Natural killer cell (primary cell): ENCODE measurements at regions not wholly inside any gene's neighbourhood (a gene's known extent, or its start where the extent isn't known, plus 50 kb on each side); places are given as distances from the start of the nearest gene placed in this dataset.

Experiments used
- ATAC-seq, 3 donors: fragments of 150-1000 bp in 2 of 3; fragments of 200-7000 bp in 1 of 3; cut with Tn5 transposase; 1 replicate in 1 of 3; 2 replicates in 2 of 3; pipeline ENCODE4 v1.10.0; 2021; ENCODE audit warnings: mild to moderate bottlenecking in 2 of 3, moderate library complexity in 2 of 3
- DNase-seq, 2 donors: peaks; one replicate each; pipeline versions ENCODE4 v3.0.0 to v3.0.0-alpha.2; 2013 to 2021; ENCODE audit warnings: mixed read lengths in 1 of 2
- H3K27ac ChIP-seq: one replicate; pipeline ENCODE4 v1.5.1; 2013; ENCODE audit warnings: mild to moderate bottlenecking, low read length
- H3K27me3 ChIP-seq: one replicate; pipeline ENCODE4 v1.6.1; 2013; ENCODE audit warnings: low read length; ENCODE audit not compliant: control insufficient read depth, insufficient read depth
- H3K36me3 ChIP-seq: one replicate; pipeline ENCODE4 v1.6.1; 2013; ENCODE audit warnings: low read length; ENCODE audit not compliant: control insufficient read depth, insufficient read depth
- H3K4me1 ChIP-seq: one replicate; pipeline ENCODE4 v1.6.1; 2013; ENCODE audit warnings: low read length; ENCODE audit not compliant: control insufficient read depth, insufficient read depth
- H3K4me3 ChIP-seq: one replicate; pipeline ENCODE4 v1.5.1; 2013; ENCODE audit warnings: low read length
- H3K9me3 ChIP-seq: one replicate; pipeline ENCODE4 v1.6.1; 2013; ENCODE audit warnings: low read length; ENCODE audit not compliant: control insufficient read depth, insufficient read depth
- H3K27ac Mint-ChIP-seq, 2 donors: one replicate each; pipeline ENCODE4 v1.8.0; 2022; ENCODE audit warnings: mild to moderate bottlenecking in 2 of 2, mixed read lengths in 2 of 2, moderate library complexity in 1 of 2
- H3K27me3 Mint-ChIP-seq, 2 donors: one replicate each; pipeline ENCODE4 v1.8.0; 2022; ENCODE audit warnings: low read depth in 2 of 2, mixed read lengths in 2 of 2
- H3K36me3 Mint-ChIP-seq: one replicate; pipeline ENCODE4 v1.8.0; 2022; ENCODE audit warnings: mixed read lengths
- H3K4me1 Mint-ChIP-seq, 2 donors: one replicate each; pipeline ENCODE4 v1.8.0; 2022; ENCODE audit warnings: mixed read lengths in 2 of 2
- H3K4me3 Mint-ChIP-seq: one replicate; pipeline ENCODE4 v1.8.0; 2022; ENCODE audit warnings: mild to moderate bottlenecking, moderate library complexity, mixed read lengths
- H3K9me3 Mint-ChIP-seq, 2 donors: one replicate each; pipeline ENCODE4 v1.8.0; 2022; ENCODE audit warnings: mixed read lengths in 2 of 2
- WGBS: methylation state at CpG from one replicate; pipeline ENCODE4 v1.1.7; 2013; ENCODE audit warnings: missing lambda C conversion rate; ENCODE audit not compliant: insufficient coverage; 5-methylcytosine and 5-hydroxymethylcytosine counted together
- intact Hi-C: fragments of 100-400 bp; cut with micrococcal nuclease; formaldehyde crosslinking; loops from one replicate; pipeline ENCODE4 v1.14.2; 2022
- TF ChIP-seq, protein P1 (sequence below): fragments of 200-600 bp; IDR thresholded peaks from one replicate; pipeline ENCODE4 v1.8.0; 2022; ENCODE audit warnings: antibody characterized with exemption

DNA sequence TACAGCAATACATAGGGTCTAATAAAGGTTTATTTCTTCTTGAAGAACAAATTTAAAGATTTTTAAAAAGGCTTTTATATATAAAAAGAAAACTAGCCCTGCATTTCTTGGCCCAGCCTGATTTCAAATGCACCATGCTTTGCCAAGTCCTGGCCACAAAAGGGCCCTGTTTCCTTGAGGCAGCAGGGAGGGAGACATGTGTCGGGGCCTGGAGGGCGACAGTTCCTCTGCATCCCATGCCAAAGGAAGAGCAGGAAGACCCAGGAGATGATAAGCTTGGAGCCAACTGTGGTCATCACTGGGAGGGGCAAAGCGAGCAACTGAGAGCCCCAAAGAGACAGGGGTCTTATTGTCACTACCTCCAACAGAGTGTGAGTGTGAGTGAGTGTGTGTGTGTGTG, 571.5 kb upstream of the PSMD7 start:
- Histone ChIP-seq H3K27me3 (no peaks in the 10 kb centered on the region), H3K27ac (no peak overlapping the region), H3K4me3 (no peak overlapping the region), H3K36me3 (no peaks in the 10 kb centered on the region), H3K9me3 (no peaks in the 10 kb centered on the region), H3K4me1 (no peaks in the 10 kb centered on the region)
- no peaks in the 10 kb centered on the region for H3K4me1 Mint-ChIP-seq
- TF ChIP-seq, protein P1, sequence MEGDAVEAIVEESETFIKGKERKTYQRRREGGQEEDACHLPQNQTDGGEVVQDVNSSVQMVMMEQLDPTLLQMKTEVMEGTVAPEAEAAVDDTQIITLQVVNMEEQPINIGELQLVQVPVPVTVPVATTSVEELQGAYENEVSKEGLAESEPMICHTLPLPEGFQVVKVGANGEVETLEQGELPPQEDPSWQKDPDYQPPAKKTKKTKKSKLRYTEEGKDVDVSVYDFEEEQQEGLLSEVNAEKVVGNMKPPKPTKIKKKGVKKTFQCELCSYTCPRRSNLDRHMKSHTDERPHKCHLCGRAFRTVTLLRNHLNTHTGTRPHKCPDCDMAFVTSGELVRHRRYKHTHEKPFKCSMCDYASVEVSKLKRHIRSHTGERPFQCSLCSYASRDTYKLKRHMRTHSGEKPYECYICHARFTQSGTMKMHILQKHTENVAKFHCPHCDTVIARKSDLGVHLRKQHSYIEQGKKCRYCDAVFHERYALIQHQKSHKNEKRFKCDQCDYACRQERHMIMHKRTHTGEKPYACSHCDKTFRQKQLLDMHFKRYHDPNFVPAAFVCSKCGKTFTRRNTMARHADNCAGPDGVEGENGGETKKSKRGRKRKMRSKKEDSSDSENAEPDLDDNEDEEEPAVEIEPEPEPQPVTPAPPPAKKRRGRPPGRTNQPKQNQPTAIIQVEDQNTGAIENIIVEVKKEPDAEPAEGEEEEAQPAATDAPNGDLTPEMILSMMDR = no peak
- 72% methylated on average over 3 of the region's 3 CpGs for WGBS
- H3K4me3 Mint-ChIP-seq = no peak overlapping the region
- DNase-seq (no peak), ATAC-seq (no peak)
- no peak overlapping the region for H3K27ac Mint-ChIP-seq
- no peaks in the 10 kb centered on the region for H3K36me3 Mint-ChIP-seq
- no peaks in the 10 kb centered on the region for H3K9me3 Mint-ChIP-seq
- intact Hi-C loops = no loop called here
- no peaks in the 10 kb centered on the region for H3K27me3 Mint-ChIP-seq

DNA sequence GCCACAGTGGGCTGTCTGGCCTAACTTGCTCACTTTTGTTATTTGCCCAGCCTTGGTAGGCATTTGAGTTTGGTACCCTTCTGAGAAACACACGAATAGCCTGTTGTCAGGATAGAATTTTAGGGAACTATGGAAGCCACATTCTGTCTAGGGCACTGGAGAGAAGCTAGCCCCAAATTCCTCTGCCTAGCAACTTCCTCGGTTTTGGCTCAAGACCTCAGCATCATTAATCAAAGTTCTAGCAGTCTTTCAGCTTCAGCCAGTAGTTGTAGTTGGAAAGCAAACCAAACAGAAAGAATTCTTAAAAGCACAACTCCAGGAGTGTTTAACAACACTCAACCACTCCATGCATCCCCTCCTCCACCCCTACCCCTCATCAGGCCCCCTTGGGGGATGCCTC, 572.1 kb upstream of the PSMD7 start:
- no peaks in the 10 kb centered on the region for H3K27me3 ChIP-seq
- no peak overlapping the region for H3K27ac Mint-ChIP-seq
- H3K4me3 ChIP-seq = no peak overlapping the region
- intact Hi-C loops = no loop called here
- H3K36me3 ChIP-seq = no peaks in the 10 kb centered on the region
- no peaks in the 10 kb centered on the region for H3K9me3 ChIP-seq
- H3K4me1 ChIP-seq = no peaks in the 10 kb centered on the region
- no peak overlapping the region for H3K27ac ChIP-seq
- no peak overlapping the region for H3K4me3 Mint-ChIP-seq
- DNase-seq (no peak), ATAC-seq (no peak)
- H3K9me3 Mint-ChIP-seq = no peaks in the 10 kb centered on the region
- 54% methylated on average over 2 of the region's 2 CpGs for WGBS
- no peaks in the 10 kb centered on the region for H3K27me3 Mint-ChIP-seq
- no peaks in the 10 kb centered on the region for H3K36me3 Mint-ChIP-seq
- TF ChIP-seq, protein P1 = no peak
- H3K4me1 Mint-ChIP-seq = no peaks in the 10 kb centered on the region

DNA sequence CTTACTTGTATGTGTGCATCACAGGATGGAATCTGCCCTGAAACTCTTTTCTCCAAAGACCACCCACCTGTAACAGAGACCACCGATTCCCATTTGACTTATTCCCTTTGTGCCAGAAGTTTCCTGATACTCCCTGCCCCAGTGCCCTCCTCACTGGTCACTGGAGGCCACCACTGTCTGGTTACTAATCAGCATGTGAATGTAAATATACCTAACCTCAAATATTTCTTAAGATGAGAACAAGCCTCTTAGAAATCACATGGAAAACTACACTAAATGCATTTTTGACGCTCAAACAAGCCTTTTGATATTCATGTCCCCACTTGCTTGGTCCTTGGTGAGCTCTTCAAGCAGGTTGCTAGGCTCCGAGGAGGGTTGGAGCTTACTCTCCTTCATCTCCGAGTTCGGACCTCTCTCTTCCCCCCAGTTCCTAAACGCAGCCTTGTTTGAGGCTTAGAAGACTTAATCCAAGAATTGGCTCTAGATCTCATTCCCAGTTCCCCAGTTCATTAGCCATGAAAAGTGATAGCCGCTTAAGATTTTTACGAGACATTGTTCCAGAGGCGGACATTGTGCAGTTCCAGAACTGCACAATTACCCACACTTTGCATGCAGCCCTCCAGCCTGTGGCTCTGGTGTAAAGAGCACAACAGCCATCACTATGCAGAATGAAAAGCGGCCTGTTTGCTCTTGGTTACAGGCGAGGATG, 579.2 kb upstream of the PSMD7 start:
- no peaks in the 10 kb centered on the region for H3K9me3 Mint-ChIP-seq
- intact Hi-C loops = no loop called here
- no peak overlapping the region for H3K4me3 Mint-ChIP-seq
- TF ChIP-seq, protein P1 = no peak
- 82% methylated on average over 9 of the region's 11 CpGs for WGBS
- ATAC-seq (no peak), DNase-seq (no peak)
- Histone ChIP-seq H3K27me3 (no peaks in the 10 kb centered on the region), H3K9me3 (no peaks in the 10 kb centered on the region), H3K4me1 (no peaks in the 10 kb centered on the region), H3K36me3 (no peaks in the 10 kb centered on the region), H3K4me3 (no peak overlapping the region), H3K27ac (no peak overlapping the region)
- no peaks in the 10 kb centered on the region for H3K27me3 Mint-ChIP-seq
- H3K4me1 Mint-ChIP-seq = no peaks in the 10 kb centered on the region
- H3K36me3 Mint-ChIP-seq = no peaks in the 10 kb centered on the region
- H3K27ac Mint-ChIP-seq = no peak overlapping the region

DNA sequence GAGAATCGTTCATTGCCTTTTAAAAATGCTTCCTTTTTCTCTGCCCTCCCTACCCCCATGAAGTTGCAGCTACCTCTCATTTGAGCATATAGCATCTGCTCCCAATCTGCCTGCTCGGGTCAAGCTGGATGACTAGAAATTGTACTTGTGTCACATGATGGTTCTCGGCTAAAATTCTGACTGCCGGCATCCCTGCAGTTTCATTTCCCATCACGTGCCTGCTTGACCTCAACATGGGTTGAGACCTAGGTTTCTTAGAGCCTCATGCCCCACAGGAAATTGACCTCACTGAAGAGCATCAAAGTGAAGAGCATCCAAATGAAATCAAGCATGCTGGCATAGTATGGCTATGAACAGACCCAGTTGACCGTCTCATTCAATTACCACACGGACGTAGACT, 581.6 kb upstream of the PSMD7 start:
- Mint-ChIP-seq H3K27me3 (no peaks in the 10 kb centered on the region), H3K4me3 (no peak overlapping the region), H3K4me1 (no peaks in the 10 kb centered on the region), H3K27ac (no peak overlapping the region), H3K36me3 (no peaks in the 10 kb centered on the region), H3K9me3 (no peaks in the 10 kb centered on the region)
- Histone ChIP-seq H3K36me3 (no peaks in the 10 kb centered on the region), H3K27ac (no peak overlapping the region), H3K27me3 (no peaks in the 10 kb centered on the region), H3K4me3 (no peak overlapping the region), H3K9me3 (no peaks in the 10 kb centered on the region), H3K4me1 (no peaks in the 10 kb centered on the region)
- DNase-seq = no peak
- TF ChIP-seq, protein P1 = no peak
- ATAC-seq = no peak
- WGBS = 87% methylated on average over 8 of the region's 8 CpGs
- intact Hi-C loops = no loop called here
